HG02943 (cell line): ENCODE measurements at regions not wholly inside any gene's neighbourhood (a gene's known extent, or its start where the extent isn't known, plus 50 kb on each side); places are given as distances from the start of the nearest gene placed in this dataset.

ENCODE experiments used
- ATAC-seq: cut with Tn5 transposase; IDR thresholded peaks from one replicate; pipeline ENCODE4 v1.9.1; 2021; ENCODE audit warnings: mild to moderate bottlenecking, low read depth, moderate library complexity; ENCODE audit not compliant: unreplicated experiment

DNA sequence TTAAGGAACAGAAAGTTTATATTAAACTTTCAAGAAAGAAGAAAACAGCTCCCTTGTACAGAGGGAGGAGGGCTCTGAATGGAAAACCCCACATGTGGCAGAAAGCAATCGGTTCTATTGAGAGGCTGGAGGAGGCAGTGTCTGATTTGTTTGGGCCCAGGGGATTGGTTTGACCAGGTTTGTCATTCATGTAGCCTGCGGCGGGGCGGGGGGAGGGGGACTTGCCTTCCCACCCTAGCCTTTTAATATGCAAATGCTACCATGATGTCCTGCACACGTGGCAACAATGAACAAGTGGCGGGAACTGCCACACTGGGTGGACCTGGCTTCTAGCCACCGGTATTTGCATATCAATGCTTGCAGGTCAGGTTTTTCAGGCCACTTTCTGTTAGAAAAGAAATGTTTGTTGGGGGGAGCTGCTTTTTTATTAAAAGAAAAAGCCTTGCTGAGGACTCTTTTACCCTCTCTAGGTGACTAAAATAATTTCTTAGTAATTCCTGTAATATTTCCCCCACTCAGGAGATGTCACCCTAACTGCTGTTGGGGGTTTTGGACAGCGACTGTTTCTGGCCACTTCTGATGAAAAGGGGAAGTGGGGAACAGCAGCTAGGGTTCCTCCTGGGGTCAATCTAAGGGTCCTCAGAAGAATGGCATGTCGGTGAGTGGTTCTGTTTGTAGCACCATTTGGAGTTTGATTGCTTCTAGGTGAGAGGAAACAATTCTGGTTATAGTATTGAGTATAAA lies 691.2 kb downstream of the TBL1XR1 start:
- no peak for ATAC-seq

DNA sequence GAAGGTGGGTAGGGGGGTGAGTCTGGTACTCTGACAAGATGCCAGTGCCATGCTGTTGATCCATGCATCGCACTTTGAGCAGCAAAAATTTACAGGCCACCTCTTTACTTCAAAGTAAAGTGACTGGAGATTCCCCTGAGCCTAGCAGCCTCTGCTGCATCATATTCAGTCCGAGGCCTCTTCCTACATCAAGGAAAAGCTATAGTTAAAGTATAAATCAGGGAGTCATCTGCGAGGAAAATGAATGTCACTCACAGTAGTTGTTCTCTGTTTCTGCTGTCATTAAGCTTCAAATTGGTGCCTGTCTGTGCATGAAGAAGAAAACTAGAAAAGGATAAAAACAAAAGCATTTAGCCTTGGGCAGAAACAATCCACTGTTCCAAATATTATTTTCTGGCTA lies 706.2 kb downstream of the TBL1XR1 start:
- ATAC-seq, result no peak

DNA sequence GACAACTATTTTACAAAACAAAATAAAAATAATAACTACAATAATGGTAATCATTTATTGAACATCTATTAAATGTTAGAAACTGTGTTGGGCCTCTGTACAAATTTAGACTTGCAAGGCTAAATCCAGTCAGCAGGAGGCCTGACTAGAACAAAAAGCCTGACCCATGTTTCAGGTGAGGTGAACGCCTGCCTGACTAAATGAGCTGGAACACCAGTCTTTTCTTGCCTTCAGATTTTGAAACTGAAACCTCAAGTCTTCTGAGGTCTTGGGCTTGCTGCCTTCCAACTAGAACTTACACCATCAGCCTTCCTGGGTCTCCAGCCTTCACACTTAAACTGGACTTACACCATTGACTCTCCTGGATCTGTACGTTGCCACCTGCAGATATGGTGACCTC lies 706.9 kb downstream of the TBL1XR1 start:
- no peak for ATAC-seq

DNA sequence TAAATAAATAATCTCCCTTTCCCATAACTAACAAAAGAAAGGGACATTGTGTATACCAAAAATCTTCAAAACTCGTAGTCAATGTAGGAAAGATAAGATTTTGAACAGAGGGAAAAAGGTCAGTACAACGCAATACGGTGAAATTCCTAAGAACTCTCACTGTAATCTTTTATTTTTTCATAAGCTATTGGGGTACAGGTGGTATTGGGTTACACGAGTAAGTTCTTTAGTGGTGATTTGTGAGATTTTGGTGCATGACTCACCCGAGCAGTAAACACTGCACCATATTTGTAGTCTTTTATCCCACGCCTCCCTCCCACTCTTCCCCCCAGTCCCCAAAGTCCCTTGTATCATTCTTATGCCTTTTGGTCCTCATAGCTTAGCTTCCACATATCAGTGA lies 718.0 kb downstream of the TBL1XR1 start:
- no peak for ATAC-seq

DNA sequence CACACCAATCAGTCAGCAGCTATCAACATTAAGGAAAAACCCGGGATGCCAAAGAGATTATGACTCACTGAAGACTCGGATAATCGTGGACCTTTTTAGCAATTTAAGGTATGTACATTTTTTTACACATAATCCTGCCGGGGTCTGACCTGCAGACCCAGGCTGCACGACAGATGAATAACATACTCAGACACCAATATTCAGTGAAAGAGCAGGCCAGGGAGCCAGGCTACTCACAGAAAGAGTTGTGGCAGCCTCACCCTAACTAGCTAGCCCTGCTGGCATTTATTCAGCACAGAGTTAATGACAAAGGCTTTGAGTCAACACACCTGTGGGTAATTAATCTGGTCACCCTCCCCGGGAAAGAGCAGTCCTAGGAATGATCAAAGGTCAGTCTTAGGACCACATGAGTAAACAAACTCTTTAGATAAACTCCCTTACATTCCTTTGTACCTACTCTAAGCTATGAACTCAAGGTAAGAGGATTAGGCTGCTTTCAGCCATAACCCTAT lies 727.5 kb downstream of the TBL1XR1 start:
- ATAC-seq, result no peak

DNA sequence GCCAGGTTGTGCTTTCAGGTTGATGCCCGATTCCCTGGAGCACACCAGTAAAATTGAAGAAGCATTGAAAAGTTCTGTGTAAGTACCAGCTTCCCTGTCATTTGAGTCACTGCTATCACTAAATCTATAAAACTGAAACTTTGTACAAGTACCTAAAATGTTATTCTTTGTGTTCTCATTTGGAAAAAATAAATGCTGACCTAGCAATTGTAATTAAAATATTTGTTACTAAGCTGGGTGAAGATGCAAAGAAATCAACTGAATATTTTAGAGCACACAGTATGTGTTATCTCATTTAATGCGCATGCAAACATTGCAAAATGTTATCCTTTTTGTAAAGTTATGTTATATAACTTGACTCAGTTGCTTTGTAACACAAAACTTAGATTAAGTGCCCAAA lies 733.7 kb downstream of the TBL1XR1 start:
- no peak for ATAC-seq

DNA sequence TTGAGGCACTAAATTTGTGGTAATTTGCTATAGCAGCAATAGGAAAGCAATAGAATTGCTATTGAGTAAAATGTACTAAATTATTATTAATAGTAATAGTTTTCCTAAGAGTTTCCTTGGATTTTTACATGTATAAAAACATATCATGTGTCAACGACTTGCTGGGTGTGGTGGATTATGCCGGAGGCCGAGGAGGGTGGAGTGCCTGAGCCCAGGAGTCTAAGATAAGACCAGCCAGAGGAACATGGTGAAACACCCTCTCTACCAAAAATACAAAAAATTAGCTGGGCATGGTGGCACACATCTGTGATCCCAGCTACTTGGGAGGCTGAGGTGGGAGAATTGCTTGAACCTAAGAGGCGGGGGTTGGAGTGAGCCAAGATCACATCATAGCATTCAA lies 749.9 kb downstream of the TBL1XR1 start:
- ATAC-seq, result no peak

DNA sequence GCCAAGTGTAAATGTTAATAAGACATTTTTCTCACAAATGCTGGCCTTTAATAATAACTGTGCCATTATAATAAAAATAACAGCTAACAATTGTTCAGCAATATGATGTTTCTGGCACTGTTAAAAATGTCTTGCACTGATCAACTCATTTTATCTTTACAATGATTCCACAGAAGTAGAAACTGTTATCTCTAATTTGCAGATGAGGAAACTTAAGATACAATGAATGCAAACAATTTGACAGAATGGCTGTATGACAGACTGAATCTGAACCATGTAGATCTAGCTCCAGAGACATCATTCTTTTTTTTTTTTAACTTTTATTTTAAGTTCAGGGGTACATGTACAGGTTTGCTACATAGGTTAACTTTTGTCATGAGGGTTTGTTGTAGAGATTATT lies 755.0 kb downstream of the TBL1XR1 start:
- no peak for ATAC-seq

DNA sequence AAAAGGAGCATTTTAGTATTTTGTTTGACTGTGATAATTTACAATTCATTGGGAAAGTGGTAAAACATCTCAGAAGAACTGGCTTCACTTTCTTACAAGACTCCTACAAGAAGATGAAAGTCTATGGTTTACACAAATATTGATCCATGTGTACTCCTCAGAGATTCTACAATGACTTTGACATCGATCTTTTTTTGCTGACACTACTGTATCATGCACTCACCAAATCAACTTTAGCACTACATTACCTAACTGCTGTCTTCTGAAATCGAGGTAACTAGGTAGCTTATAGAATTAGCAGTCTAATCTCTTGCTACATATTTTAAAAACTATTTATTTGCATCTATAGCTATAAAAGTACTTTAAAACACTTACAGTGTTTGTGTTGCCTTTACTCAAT lies 757.6 kb downstream of the TBL1XR1 start:
- no peak for ATAC-seq

DNA sequence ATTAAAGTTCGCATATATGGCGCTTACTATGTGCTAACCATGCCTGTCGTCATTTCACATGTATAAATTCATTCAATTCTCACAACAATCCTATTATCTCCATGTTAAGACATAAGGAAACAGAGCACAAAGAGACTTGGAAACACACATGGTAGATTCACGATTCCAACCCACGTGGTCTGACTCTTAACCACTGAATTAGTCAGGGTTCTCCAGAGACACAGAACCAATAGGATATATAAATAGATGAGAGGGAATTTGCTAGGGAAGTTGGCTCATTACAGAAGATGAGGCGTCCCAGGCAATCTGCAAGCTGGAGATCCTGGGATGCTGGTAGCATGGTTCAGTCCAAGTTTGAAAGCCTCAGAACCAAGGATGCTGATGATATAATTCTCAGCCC lies 765.3 kb downstream of the TBL1XR1 start:
- no peak for ATAC-seq

DNA sequence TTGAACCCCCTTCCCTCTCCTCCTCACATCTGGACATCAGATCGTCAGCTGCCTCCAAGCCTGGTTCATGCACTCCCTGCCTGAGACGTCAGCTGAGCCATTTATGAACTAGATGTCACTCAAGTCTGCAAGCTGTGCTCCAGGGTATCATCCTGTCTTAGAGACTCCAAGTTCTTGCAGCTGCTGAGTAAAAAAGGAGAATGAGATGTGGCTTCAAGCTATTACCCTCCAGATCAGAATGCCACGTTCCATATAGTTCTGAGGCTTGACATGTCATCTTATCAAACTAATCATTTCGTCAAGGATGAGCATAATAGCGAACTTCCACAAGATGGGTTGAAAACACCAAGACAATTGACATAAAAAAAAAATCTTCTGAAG lies 766.3 kb downstream of the TBL1XR1 start:
- ATAC-seq, result no peak

DNA sequence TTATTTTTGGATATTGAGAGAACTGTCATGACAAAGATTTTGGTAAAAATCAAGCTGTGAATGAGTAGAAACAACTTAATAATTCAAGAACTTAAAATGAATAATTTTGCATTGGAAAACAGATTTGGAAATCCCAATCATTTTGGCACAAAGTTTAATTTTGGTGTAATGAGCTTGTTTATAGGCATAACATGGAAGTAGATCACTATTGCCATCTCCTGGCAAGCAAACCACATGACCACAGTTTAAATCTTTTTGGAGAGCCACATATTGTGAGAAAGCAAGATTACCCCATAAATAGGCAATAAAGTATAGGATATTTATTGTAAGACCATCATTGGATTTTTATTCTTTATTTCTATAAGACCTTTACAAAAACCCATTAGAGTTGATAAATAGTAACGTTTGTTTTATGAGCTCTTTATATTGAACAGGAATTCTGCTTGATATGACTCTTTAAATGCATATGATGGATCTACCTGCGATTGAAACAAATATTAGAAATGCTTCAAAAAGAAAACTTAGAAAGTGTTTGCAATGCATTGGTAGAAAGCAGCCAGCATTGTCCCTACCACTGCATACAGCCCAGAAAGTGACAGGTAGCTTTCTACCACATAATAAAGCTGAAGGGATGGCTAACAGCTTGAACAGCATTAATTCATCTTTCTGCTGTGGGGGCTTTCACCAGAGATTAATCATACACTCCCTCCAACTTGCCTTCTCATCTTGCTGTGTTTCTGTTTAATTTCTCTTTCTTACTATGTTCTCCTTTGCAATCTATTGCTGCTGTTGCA lies 766.8 kb downstream of the TBL1XR1 start:
- ATAC-seq, result no peak

DNA sequence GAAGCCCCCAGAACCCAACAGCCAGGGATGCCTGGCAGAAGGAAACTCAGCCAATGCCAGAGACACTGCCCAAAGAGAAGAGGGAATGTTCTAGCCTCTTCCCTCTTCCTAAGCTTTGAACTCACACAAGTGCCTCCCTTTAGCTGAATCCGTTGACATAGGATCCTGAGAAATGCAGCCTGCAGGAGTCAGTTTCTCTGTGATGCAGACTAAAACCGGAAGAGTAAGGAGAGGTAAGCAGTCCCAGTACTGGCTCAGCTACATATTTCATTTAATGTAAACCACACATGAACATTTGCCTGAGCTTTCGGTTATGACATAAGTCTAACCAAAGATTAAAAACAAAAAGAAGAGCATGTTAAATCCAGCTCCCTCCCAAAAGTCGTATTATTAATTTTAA lies 768.7 kb downstream of the TBL1XR1 start:
- ATAC-seq, result no peak

DNA sequence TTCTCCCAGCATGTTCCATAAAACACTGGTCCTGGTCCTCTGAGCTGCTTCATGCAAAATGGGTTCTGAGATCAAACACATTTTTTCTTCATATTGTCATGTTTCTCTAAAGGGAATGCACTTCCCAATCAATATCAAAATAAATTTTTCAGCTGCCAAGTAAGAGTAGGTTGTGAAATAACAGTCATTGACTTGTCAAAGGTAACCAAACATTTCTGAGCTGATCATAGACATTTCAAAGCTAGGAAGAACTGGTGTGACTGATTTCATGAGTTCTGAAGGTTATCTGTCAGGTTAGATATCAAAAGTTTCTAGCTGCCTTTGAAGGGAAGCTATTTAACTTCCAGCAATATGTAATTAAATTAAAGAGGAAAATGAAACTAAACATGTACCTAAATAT lies 770.9 kb downstream of the TBL1XR1 start:
- no peak for ATAC-seq

DNA sequence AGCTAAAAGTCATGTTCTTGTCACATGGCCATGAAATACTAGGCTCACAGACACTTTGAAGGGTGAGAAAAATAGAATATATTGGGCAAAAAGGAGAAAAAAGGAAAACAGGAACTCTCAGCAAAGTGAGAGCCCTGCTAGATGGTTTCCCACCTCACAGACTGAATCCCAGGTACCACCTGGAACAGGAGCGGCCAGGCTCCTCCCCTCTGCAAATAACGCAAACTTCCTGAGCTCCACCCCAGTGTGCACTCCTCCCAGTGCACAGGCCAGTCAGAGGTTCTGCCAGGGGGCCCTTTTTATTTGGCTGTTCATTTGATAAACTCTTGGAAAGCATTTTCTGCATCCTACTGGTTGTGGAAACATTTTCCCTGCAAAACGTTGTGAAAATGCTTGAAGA lies 780.4 kb downstream of the TBL1XR1 start:
- ATAC-seq, result no peak

DNA sequence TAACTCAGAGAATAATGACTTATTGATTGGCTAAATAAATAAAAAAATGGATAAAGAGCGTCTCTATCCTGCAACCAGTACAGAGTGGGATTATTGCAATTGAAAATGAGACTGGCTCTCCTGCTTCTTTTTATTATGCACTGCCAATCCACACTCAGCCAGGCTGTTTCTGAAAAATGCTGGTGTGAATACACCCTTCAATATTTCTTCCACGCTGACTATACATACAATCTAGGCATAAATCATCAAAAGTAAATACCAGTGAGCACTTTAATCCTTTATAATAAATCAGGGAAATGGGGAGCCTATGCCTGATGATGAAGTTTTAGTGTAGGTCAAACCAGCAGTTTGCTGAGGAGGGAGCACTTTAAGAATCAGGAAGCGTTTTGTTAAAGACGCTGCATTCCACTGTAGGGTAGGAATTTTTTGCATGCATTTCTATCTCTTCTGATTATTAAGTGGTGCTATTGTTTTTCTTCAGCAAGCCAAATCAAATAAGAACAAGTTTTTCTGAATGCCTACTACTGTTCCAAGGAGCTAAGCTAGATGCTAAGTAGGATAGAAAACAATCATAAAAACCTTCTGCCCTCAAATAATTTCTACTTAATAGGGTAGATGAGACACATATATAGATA lies 781.5 kb downstream of the TBL1XR1 start:
- ATAC-seq, result no peak

DNA sequence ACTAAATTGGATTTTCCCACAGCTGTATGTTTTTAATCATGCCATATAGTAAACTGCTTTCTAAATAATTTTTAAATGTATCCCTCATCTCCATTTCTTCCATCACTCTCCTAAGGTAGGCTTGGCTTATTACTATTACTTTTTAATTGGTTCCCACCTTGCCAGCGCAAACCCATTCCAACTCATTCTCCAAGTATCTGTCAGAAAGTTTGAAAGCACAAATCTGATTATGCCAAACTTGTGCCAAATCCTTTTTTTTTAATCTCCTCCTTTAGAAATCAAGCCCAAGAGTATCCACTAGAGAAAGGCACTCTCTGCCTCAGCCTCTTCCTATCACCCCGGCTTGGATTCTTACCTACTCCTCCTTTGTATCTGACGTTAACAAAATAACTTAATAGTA lies 784.5 kb downstream of the TBL1XR1 start:
- no peak for ATAC-seq

DNA sequence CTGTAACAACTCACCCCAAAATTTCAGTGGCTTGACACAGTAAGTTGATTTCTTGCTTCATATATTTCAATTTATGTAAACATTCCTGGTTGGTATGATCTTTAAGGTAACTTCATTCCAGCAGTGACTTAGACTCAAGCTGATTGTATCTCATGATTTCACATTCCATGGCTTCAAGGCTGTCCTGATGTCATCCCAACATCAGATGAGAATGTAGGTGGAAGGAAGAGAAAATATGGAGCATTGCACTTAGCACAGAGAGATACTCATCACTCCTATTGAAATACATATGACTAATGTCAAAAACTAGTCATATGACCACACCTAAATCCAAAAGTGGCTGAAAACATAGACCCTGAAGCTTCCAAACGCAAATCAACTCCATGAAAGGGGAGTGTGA lies 793.8 kb downstream of the TBL1XR1 start:
- ATAC-seq, result no peak

DNA sequence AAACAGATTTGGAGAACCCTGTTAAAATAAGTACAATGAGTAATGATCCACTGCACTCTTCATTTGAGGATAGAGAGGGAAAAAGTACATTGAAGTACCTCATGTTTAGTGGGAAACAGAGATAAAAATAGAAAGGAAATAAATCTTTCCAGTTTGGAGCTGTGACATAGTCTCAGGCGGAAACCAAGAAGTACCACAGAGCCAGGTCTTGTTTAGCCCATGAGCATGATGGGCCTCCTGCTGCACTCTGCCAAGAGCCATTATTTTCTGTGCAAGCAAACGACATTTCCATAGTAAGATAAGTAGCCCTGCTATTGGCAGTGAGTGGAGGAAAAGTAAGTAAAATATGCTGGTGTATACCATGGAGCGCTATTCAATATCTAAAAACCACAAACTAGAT lies 796.1 kb downstream of the TBL1XR1 start:
- ATAC-seq, result no peak

DNA sequence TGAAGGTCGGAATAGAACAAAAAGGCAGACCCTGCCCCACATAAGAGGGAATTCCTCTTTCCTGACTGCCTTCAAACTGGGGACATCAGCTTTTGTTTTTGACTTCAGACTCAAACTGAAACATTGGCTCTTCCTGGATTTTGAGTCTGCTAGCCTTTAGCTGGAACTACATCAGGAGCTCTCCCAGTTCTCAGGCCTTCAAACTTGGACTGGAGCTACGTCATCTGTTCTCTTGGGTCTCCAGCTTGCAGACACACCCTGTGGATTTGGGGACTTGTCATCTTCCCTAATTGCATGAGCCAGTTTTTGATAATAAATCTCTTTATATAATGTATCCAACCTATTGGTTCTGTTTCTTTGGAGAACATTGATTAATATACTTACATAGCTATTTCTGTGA lies 798.1 kb downstream of the TBL1XR1 start:
- ATAC-seq, result no peak

DNA sequence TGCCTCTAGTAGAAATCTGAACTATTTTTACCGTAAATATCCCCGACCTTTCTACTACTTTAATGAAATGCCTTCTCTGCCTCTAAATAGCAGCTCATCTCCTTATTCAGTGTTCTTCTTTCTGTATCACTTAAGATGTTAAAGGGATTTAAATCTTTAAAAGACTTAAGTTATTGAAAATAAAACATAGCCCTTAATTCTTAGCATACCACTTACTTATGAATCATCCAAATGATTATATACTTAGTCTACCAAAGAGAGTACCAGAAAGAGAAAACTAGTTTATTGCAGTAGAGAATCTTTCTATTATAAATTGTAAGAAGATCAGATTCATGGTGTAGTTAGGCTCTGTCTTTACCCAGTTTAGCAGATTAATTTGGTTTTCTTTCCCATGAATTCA lies 802.0 kb downstream of the TBL1XR1 start:
- ATAC-seq, result no peak

DNA sequence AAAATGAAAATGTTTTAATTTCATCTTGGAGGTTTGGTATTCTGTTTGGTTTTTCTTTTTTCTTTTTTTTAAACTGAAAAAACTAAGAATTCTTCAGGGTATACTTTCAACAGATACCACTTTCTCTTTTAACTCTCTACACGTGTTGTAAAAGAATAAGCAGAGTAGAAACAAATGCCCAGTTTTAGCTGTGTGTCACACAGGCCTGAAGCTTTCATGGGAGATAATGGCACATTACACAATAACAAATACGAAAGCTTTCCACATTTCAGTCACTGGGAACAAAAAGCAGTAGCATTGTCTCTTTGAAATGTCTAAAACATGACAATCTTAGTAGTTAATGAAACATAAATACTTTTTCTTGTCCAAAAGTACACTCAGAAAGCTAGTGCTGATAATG lies 818.5 kb downstream of the TBL1XR1 start:
- no peak for ATAC-seq
